ENCODE measurements at regions not wholly inside any gene's neighbourhood (a gene's known extent, or its start where the extent isn't known, plus 50 kb on each side); places are given as distances from the start of the nearest gene placed in this dataset.

DNA sequence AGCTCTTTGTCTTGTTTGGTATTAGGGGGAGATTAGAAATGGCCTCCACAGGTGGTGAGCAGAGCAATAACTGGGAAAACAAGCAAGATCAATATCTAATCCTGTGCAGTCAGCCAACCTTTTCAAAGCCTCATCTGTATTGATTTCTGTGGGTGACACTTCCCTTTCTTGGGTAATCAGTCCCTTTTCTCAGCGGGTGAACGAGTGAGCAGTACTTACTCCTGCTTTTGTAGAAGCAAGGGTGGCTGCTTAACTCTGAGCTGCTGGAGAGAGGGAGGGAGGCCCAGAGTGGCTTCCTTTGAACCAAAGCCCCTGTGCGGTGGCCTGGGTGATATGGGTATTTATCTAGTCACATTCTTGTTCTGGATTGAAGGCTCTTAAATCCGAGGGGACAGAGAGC lies 254.8 kb upstream of the CHD6 start:
- H3K4me2 ChIP-seq (ENCODE audit: low read length) = no peak overlapping the region
- no peak overlapping the region for H3K4me3 ChIP-seq (ENCODE audit: insufficient read depth, low read depth, low read length)
- no peaks in the 10 kb centered on the region for H3K4me1 ChIP-seq (ENCODE audit: insufficient read depth, low read length)
- H3K27me3 ChIP-seq (ENCODE audit: insufficient read depth, low read length) = no peaks in the 10 kb centered on the region
- no peaks in the 10 kb centered on the region for H4K20me1 ChIP-seq (ENCODE audit: insufficient read depth, low read length)
- H3K36me3 Mint-ChIP-seq (ENCODE audit: low read depth, unreplicated experiment) = no peaks in the 10 kb centered on the region
- H2AFZ ChIP-seq (ENCODE audit: low read depth, low read length) = no peak overlapping the region
- no peak for FAIRE-seq
- H3K9me3 ChIP-seq (ENCODE audit: insufficient read depth, low read depth, low read length) = peaks cover 5% of the 10 kb centered on the region
- no peaks in the 10 kb centered on the region for H3K4me1 Mint-ChIP-seq (ENCODE audit: low read depth, unreplicated experiment)
- H3K4me3 Mint-ChIP-seq (ENCODE audit: unreplicated experiment) = no peak overlapping the region
- H3K27me3 Mint-ChIP-seq (ENCODE audit: low read depth, unreplicated experiment) = no peaks in the 10 kb centered on the region
- TF ChIP-seq, protein P1, sequence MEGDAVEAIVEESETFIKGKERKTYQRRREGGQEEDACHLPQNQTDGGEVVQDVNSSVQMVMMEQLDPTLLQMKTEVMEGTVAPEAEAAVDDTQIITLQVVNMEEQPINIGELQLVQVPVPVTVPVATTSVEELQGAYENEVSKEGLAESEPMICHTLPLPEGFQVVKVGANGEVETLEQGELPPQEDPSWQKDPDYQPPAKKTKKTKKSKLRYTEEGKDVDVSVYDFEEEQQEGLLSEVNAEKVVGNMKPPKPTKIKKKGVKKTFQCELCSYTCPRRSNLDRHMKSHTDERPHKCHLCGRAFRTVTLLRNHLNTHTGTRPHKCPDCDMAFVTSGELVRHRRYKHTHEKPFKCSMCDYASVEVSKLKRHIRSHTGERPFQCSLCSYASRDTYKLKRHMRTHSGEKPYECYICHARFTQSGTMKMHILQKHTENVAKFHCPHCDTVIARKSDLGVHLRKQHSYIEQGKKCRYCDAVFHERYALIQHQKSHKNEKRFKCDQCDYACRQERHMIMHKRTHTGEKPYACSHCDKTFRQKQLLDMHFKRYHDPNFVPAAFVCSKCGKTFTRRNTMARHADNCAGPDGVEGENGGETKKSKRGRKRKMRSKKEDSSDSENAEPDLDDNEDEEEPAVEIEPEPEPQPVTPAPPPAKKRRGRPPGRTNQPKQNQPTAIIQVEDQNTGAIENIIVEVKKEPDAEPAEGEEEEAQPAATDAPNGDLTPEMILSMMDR (IDR thresholded peaks at IDR 0.05; ENCODE audit: insufficient read depth, low read depth, low read length) = no peak
- TF ChIP-seq EZH2 (IDR thresholded peaks at IDR 0.05; ENCODE audit: insufficient read depth, low read length) = no peak
- H3K9me3 Mint-ChIP-seq (ENCODE audit: unreplicated experiment) = no peaks in the 10 kb centered on the region
- no peak overlapping the region for H3K27ac ChIP-seq (ENCODE audit: low read depth, low read length)
- H3K9ac ChIP-seq (ENCODE audit: low read length) = no peak overlapping the region
- no peak overlapping the region for H3K27ac Mint-ChIP-seq (ENCODE audit: unreplicated experiment)
- H3K79me2 ChIP-seq (ENCODE audit: insufficient read depth, low read length) = no peaks in the 10 kb centered on the region
- no peaks in the 10 kb centered on the region for H3K36me3 ChIP-seq (ENCODE audit: insufficient read depth, low read length)
- no peak for DNase-seq (ENCODE audit: low read depth)

DNA sequence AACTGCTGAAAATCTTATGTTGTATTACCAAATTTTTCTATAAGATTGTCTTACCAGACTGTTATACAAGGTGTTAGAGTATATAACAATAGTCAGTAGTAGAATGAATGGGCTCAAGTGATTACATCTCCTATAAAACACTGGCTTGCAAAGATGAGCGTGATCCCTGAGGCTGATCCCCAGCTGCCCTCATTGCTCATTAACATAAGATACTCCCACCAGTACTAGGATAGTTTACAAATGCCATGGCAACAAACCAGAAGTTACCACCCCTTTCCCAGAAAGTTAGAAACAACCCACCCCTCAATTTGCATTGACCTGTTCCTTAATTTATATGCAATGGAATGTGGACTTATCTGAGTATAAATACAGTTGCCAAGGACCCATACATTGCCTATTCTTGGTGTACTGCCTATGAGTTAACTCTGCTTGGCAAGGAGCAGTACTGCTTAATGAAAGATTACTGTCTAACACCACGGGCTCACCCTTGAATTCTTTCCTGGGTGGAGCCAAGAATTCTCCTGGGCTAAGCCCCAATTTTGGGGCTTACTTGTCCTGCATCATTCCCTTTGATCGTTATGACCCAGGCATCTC lies 252.8 kb upstream of the CHD6 start:
- Histone ChIP-seq H3K4me2 (ENCODE audit: low read length) (no peak overlapping the region), H3K79me2 (ENCODE audit: insufficient read depth, low read length) (no peaks in the 10 kb centered on the region), H3K27me3 (ENCODE audit: insufficient read depth, low read length) (no peaks in the 10 kb centered on the region), H3K4me3 (ENCODE audit: insufficient read depth, low read depth, low read length) (no peak overlapping the region), H4K20me1 (ENCODE audit: insufficient read depth, low read length) (no peaks in the 10 kb centered on the region), H3K27ac (ENCODE audit: low read depth, low read length) (no peak overlapping the region), H3K4me1 (ENCODE audit: insufficient read depth, low read length) (no peaks in the 10 kb centered on the region), H3K9ac (ENCODE audit: low read length) (no peak overlapping the region), H3K9me3 (ENCODE audit: insufficient read depth, low read depth, low read length) (peaks cover 5% of the 10 kb centered on the region), H2AFZ (ENCODE audit: low read depth, low read length) (no peak overlapping the region), H3K36me3 (ENCODE audit: insufficient read depth, low read length) (no peaks in the 10 kb centered on the region)
- Mint-ChIP-seq H3K36me3 (ENCODE audit: low read depth, unreplicated experiment) (no peaks in the 10 kb centered on the region), H3K27ac (ENCODE audit: unreplicated experiment) (no peak overlapping the region), H3K27me3 (ENCODE audit: low read depth, unreplicated experiment) (no peaks in the 10 kb centered on the region), H3K9me3 (ENCODE audit: unreplicated experiment) (no peaks in the 10 kb centered on the region), H3K4me1 (ENCODE audit: low read depth, unreplicated experiment) (no peaks in the 10 kb centered on the region), H3K4me3 (ENCODE audit: unreplicated experiment) (no peak overlapping the region)
- DNase-seq (ENCODE audit: low read depth) (no peak), FAIRE-seq (no peak)
- TF ChIP-seq, protein P1 (IDR thresholded peaks at IDR 0.05; ENCODE audit: insufficient read depth, low read depth, low read length) = no peak
- TF ChIP-seq EZH2 (IDR thresholded peaks at IDR 0.05; ENCODE audit: insufficient read depth, low read length) = no peak

DNA sequence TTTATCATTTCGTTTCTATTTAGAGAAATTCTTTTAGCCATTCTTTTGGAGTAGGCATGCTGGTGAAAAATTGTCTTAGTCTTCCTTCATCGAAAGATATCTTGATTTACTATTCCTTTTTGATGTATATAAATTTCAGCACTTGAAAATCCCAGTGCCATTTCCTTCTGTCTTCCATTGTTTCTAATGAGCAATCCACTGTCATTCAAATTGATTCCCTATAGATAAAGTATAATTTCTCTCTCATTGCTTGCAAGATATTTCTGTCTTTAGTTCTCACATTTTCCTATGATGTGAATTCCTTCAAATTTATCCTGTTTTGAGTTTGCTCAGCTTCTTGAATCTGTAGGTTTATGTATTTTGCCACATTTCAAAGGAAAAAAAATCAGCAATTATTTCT lies 251.1 kb upstream of the CHD6 start:
- TF ChIP-seq, protein P1 (IDR thresholded peaks at IDR 0.05; ENCODE audit: insufficient read depth, low read depth, low read length) = no peak
- no peak for TF ChIP-seq EZH2 (IDR thresholded peaks at IDR 0.05; ENCODE audit: insufficient read depth, low read length)
- FAIRE-seq = no peak
- no peaks in the 10 kb centered on the region for H3K4me1 ChIP-seq (ENCODE audit: insufficient read depth, low read length)
- H4K20me1 ChIP-seq (ENCODE audit: insufficient read depth, low read length) = no peaks in the 10 kb centered on the region
- no peak overlapping the region for H3K4me2 ChIP-seq (ENCODE audit: low read length)
- peaks cover 1% of the 10 kb centered on the region for H3K9me3 Mint-ChIP-seq (ENCODE audit: unreplicated experiment)
- H3K4me1 Mint-ChIP-seq (ENCODE audit: low read depth, unreplicated experiment) = no peaks in the 10 kb centered on the region
- no peak overlapping the region for H3K9ac ChIP-seq (ENCODE audit: low read length)
- H3K27ac Mint-ChIP-seq (ENCODE audit: unreplicated experiment) = no peak overlapping the region
- no peaks in the 10 kb centered on the region for H3K36me3 Mint-ChIP-seq (ENCODE audit: low read depth, unreplicated experiment)
- H3K79me2 ChIP-seq (ENCODE audit: insufficient read depth, low read length) = no peaks in the 10 kb centered on the region
- H3K27ac ChIP-seq (ENCODE audit: low read depth, low read length) = no peak overlapping the region
- peaks cover 5% of the 10 kb centered on the region for H3K9me3 ChIP-seq (ENCODE audit: insufficient read depth, low read depth, low read length)
- H3K36me3 ChIP-seq (ENCODE audit: insufficient read depth, low read length) = no peaks in the 10 kb centered on the region
- DNase-seq (ENCODE audit: low read depth) = no peak
- no peak overlapping the region for H2AFZ ChIP-seq (ENCODE audit: low read depth, low read length)
- no peak overlapping the region for H3K4me3 Mint-ChIP-seq (ENCODE audit: unreplicated experiment)
- H3K27me3 ChIP-seq (ENCODE audit: insufficient read depth, low read length) = no peaks in the 10 kb centered on the region
- H3K27me3 Mint-ChIP-seq (ENCODE audit: low read depth, unreplicated experiment) = no peaks in the 10 kb centered on the region
- H3K4me3 ChIP-seq (ENCODE audit: insufficient read depth, low read depth, low read length) = no peak overlapping the region
